ENCODE measurements at regions not wholly inside any gene's neighbourhood (a gene's known extent, or its start where the extent isn't known, plus 50 kb on each side); places are given as distances from the start of the nearest gene placed in this dataset.
A peak's percentile ranks its signal among the peaks of the same experiment; 100 is the strongest.
"Not testable (repeated sequence)": the region's sequence is repeated elsewhere in the genome, so short reads cannot be mapped to it uniquely, and the experiment has no call there.

GRCh38 chr13:18600366-18600765 is 581.3 kb downstream of the TUBA3C start:
- peak overlapping the region in 1 of 10 donors; percentile 14 for H3K4me3 ChIP-seq
- H3K27me3 ChIP-seq; intact Hi-C loops (cut with DNase I); H3K27ac ChIP-seq; H3K4me1 ChIP-seq; H3K36me3 ChIP-seq; ATAC-seq; DNase-seq: not testable (repeated sequence)
- peaks cover 0 to 16% (median 0%) of the 10 kb centered on the region in 11 donors for H3K9me3 ChIP-seq
- 54 to 66% methylated on average over 16 to 17 of the region's 24 CpGs for WGBS, 2 donors

- H3K27me3 ChIP-seq; ATAC-seq; H3K36me3 ChIP-seq; H3K27ac ChIP-seq; intact Hi-C loops (cut with DNase I); H3K4me1 ChIP-seq: not testable (repeated sequence)
- peak in 1 of 2 donors; percentile 14 for DNase-seq
- peak overlapping the region in 1 of 10 donors; percentile 14 for H3K4me3 ChIP-seq
- H3K9me3 ChIP-seq = peaks cover 0 to 22% (median 0%) of the 10 kb centered on the region in 11 donors
- WGBS, 2 donors = 34 to 39% methylated on average over 24 to 25 of the region's 25 CpGs
- peak in 6 of 9 donors; percentile 5 to 42 (median 24) for TF ChIP-seq CTCF (IDR thresholded peaks at IDR 0.05)
Measured at GRCh38 chr13:18599791-18600211, 581.8 kb downstream of the TUBA3C start.

- peaks cover 0 to 34% (median 0%) of the 10 kb centered on the region in 11 donors for H3K9me3 ChIP-seq
- H3K36me3 ChIP-seq; H3K27me3 ChIP-seq; H3K4me3 ChIP-seq; ATAC-seq; H3K27ac ChIP-seq; H3K4me1 ChIP-seq; intact Hi-C loops (cut with DNase I): not testable (repeated sequence)
- peak in 1 of 9 donors; percentile 25 for TF ChIP-seq CTCF (IDR thresholded peaks at IDR 0.05)
- WGBS, 2 donors = 56 to 58% methylated on average over 19 to 24 of the region's 24 CpGs
- peak in 1 of 2 donors; percentile 21 for DNase-seq
Measured at GRCh38 chr13:18598543-18598942, 583.1 kb downstream of the TUBA3C start.

GRCh38 chr13:18597940-18598339 is 583.7 kb downstream of the TUBA3C start:
- intact Hi-C loops (cut with DNase I); DNase-seq; ATAC-seq; H3K27ac ChIP-seq; H3K27me3 ChIP-seq; H3K4me1 ChIP-seq; H3K36me3 ChIP-seq; H3K4me3 ChIP-seq: not testable (repeated sequence)
- 80 to 82% methylated on average over 12 to 14 of the region's 14 CpGs for WGBS, 2 donors
- peaks cover 0 to 34% (median 0%) of the 10 kb centered on the region in 11 donors for H3K9me3 ChIP-seq

DNA sequence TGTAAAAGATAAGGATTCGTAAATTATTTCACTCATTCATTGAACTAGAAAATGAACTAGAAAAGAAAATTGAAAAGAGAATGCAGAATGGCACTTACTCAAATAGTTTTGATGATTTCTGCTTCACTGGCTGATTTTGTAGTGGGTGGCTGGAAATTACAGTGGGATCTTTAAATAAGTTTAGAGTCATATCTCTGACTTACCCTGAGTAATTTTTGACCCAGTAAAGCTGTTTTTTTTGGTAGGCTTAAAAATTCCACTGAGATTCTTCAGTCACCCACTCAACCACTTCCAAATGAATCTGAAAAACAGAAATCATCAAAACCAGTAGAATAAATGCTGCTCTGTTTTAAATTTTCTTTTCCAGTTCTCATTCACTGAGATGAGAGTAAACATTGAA is 604.5 kb downstream of the TUBA3C start:
- H3K9me3 ChIP-seq; intact Hi-C loops (cut with DNase I); H3K4me1 ChIP-seq; H3K36me3 ChIP-seq; DNase-seq; H3K27me3 ChIP-seq; H3K27ac ChIP-seq; H3K4me3 ChIP-seq: not testable (repeated sequence)
- WGBS, 2 donors = no CpG with 5 or more reads among the region's 1 CpG
- ATAC-seq = peak in 3 of 8 donors; percentile 42 to 70 (median 47)

GRCh38 chr13:18567890-18568289 is 613.7 kb downstream of the TUBA3C start:
- H3K36me3 ChIP-seq; DNase-seq; H3K27ac ChIP-seq; H3K9me3 ChIP-seq; H3K4me1 ChIP-seq; H3K4me3 ChIP-seq; H3K27me3 ChIP-seq; intact Hi-C loops (cut with DNase I); ATAC-seq: not testable (repeated sequence)
- WGBS, 2 donors = 80 to 90% methylated on average over 25 to 30 of the region's 30 CpGs
